Femur (tissue), 1 donor: ENCODE measurements at regions not wholly inside any gene's neighbourhood (a gene's known extent, or its start where the extent isn't known, plus 50 kb on each side); places are given as distances from the start of the nearest gene placed in this dataset.

ENCODE experiments used
- DNase-seq: peaks from one replicate; pipeline ENCODE4 v3.0.0-alpha.2; 2017

- no peak for DNase-seq
These were observed 239.7 kb downstream of the PIK3R1 start for GRCh38 chr5:68455216-68455615.

GRCh38 chr5:68456756-68457217, 241.2 kb downstream of the PIK3R1 start:
- peak; percentile 39 for DNase-seq

GRCh38 chr5:68457285-68457684, 241.7 kb downstream of the PIK3R1 start:
- DNase-seq = no peak

GRCh38 chr5:68458416-68459021, 243.0 kb downstream of the PIK3R1 start:
- no peak for DNase-seq

- no peak for DNase-seq
These were observed 243.7 kb downstream of the PIK3R1 start for GRCh38 chr5:68459093-68459809.

GRCh38 chr5:68459810-68460139, 244.2 kb downstream of the PIK3R1 start:
- no peak for DNase-seq

- DNase-seq = no peak
These were observed 244.7 kb downstream of the PIK3R1 start for GRCh38 chr5:68460147-68460798.

GRCh38 chr5:68463606-68464005, 248.1 kb downstream of the PIK3R1 start:
- no peak for DNase-seq

GRCh38 chr5:68464424-68464823, 248.9 kb downstream of the PIK3R1 start:
- no peak for DNase-seq

- DNase-seq = no peak
These were observed 249.6 kb downstream of the PIK3R1 start for GRCh38 chr5:68465133-68465532.

GRCh38 chr5:68465934-68466551, 250.5 kb downstream of the PIK3R1 start:
- no peak for DNase-seq

GRCh38 chr5:68467208-68467607, 251.7 kb downstream of the PIK3R1 start:
- no peak for DNase-seq

GRCh38 chr5:68467794-68468193, 252.2 kb downstream of the PIK3R1 start:
- DNase-seq = no peak

GRCh38 chr5:68468322-68468721, 252.8 kb downstream of the PIK3R1 start:
- DNase-seq = no peak

GRCh38 chr5:68475476-68475983, 260.0 kb downstream of the PIK3R1 start:
- DNase-seq = no peak

- DNase-seq = no peak
These were observed 261.3 kb downstream of the PIK3R1 start for GRCh38 chr5:68476854-68477253.

- peak; percentile 31 for DNase-seq
These were observed 262.9 kb downstream of the PIK3R1 start for GRCh38 chr5:68478301-68479095.

- peak; percentile 35 for DNase-seq
These were observed 264.0 kb downstream of the PIK3R1 start for GRCh38 chr5:68479524-68479923.

GRCh38 chr5:68480335-68480940, 264.9 kb downstream of the PIK3R1 start:
- DNase-seq = no peak

GRCh38 chr5:68482199-68482598, 266.6 kb downstream of the PIK3R1 start:
- DNase-seq = peak; percentile 22

GRCh38 chr5:68484307-68485068, 268.9 kb downstream of the PIK3R1 start:
- DNase-seq = no peak
